ENCODE measurements at regions not wholly inside any gene's neighbourhood (a gene's known extent, or its start where the extent isn't known, plus 50 kb on each side); places are given as distances from the start of the nearest gene placed in this dataset.

DNA sequence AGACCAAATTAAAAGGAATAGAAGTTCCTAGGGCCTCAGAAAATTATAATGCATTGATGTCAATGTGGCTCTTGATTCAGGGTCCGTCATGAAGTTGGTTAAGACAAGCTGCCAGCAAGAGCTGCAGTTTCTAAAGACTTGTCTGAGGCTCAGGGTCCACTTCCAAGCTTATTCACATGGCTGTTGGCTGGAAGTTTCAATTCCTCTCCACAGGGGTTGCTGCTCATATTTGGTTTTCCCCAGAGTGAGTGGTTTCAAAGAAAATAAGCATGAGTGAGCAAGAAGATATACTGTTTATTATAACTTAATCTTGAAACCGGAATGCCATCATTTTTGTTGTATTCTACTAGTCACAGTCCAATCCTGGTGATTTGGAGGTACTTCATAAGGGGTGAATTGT, 1247.4 kb downstream of the LRFN5 start:
- no peak for DNase-seq (ENCODE audit: low spot score)
- no peak overlapping the region for H3K27ac Mint-ChIP-seq
- ATAC-seq, result no peak
- H3K36me3 Mint-ChIP-seq, result peaks cover 4% of the 10 kb centered on the region
- H3K4me1 Mint-ChIP-seq (ENCODE audit: low read depth in 2 of 2), result no peaks in the 10 kb centered on the region
- peaks cover 8% of the 10 kb centered on the region for H3K9me3 Mint-ChIP-seq
- no peak overlapping the region for H3K4me3 Mint-ChIP-seq
- H3K27me3 Mint-ChIP-seq, result no peaks in the 10 kb centered on the region

DNA sequence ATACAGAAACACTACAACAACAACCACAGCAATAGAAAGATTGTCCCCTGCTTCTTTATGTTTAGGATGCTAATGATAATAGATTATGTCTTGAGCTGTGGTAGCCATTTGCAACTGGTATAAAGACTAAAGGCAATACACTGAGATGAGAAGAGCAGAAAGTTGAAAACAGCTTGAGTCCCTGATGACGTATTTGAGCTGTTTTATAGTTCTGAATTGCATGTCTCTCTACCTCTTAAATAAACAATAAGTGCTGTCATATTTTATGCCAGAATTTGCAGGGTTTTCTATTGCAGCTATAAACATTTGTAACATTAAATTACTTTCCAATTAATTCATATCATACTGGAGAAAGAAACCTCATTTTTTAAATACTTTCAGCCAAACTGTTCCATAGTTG, 1242.0 kb downstream of the LRFN5 start:
- peaks cover 13% of the 10 kb centered on the region for H3K9me3 Mint-ChIP-seq
- peaks cover 4% of the 10 kb centered on the region for H3K36me3 Mint-ChIP-seq
- H3K4me1 Mint-ChIP-seq (ENCODE audit: low read depth in 2 of 2), result no peaks in the 10 kb centered on the region
- H3K4me3 Mint-ChIP-seq, result no peak overlapping the region
- DNase-seq (ENCODE audit: low spot score), result no peak
- H3K27me3 Mint-ChIP-seq, result no peaks in the 10 kb centered on the region
- no peak overlapping the region for H3K27ac Mint-ChIP-seq
- no peak for ATAC-seq

GRCh38 chr14:42814817-42815216, 1208.1 kb downstream of the LRFN5 start:
- Mint-ChIP-seq H3K4me3 (no peak overlapping the region), H3K9me3 (peaks cover 11% of the 10 kb centered on the region), H3K36me3 (peaks cover 5% of the 10 kb centered on the region), H3K4me1 (ENCODE audit: low read depth in 2 of 2) (no peaks in the 10 kb centered on the region), H3K27ac (no peak overlapping the region), H3K27me3 (no peaks in the 10 kb centered on the region)
- ATAC-seq (no peak), DNase-seq (ENCODE audit: low spot score) (no peak)

- no peak overlapping the region for H3K27ac Mint-ChIP-seq
- no peak for ATAC-seq
- no peaks in the 10 kb centered on the region for H3K4me1 Mint-ChIP-seq (ENCODE audit: low read depth in 2 of 2)
- peaks cover 4% of the 10 kb centered on the region for H3K9me3 Mint-ChIP-seq
- no peak for DNase-seq (ENCODE audit: low spot score)
- H3K27me3 Mint-ChIP-seq, result no peaks in the 10 kb centered on the region
- H3K36me3 Mint-ChIP-seq, result no peaks in the 10 kb centered on the region
- H3K4me3 Mint-ChIP-seq, result no peak overlapping the region
Observed at GRCh38 chr14:42806909-42807315, 1200.2 kb downstream of the LRFN5 start.

DNA sequence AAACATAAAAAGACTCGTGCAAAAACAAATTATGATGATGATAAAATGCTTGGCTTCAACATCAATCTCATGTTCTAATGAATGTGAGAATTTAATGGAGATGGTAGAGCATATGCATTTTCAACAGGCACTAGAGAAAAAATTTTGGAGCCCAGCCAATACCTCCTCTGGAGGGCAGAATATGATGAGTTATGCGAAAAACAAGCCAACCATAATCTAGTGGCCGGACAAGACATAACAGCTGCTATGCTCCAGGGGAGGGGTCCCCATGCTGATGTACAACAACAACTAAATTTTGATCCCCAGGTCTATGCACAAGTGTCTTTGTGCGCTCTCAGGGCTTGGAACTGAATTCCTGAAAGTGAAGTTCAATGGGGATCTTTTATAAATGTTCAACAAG, 1197.5 kb downstream of the LRFN5 start:
- Mint-ChIP-seq H3K4me3 (no peak overlapping the region), H3K4me1 (ENCODE audit: low read depth in 2 of 2) (no peaks in the 10 kb centered on the region), H3K9me3 (peaks cover 15% of the 10 kb centered on the region), H3K36me3 (peaks cover under 1% of the 10 kb centered on the region), H3K27me3 (no peaks in the 10 kb centered on the region), H3K27ac (no peak overlapping the region)
- DNase-seq (ENCODE audit: low spot score) (no peak), ATAC-seq (no peak)

DNA sequence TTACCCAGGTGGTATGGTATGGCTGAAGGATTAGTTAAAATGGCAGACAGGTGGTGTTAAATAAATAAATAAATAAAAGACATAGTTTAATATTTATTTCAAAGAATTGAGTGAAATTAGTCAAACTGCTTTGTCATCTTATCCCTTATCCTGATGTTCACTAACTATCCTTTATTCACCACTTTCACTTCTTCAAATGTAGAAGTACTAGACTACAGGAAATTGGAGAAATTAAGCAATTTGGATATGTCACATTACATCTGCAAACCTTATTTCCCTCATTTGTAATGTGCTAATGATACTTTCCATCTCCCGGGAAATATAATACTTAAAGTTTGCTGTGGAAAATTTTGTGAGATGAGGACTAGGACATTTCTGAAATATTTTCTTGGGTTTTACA, 1195.7 kb downstream of the LRFN5 start:
- Mint-ChIP-seq H3K27ac (no peak overlapping the region), H3K9me3 (peaks cover 25% of the 10 kb centered on the region), H3K27me3 (no peaks in the 10 kb centered on the region), H3K4me1 (ENCODE audit: low read depth in 2 of 2) (no peaks in the 10 kb centered on the region), H3K36me3 (peaks cover 13% of the 10 kb centered on the region), H3K4me3 (no peak overlapping the region)
- no peak for ATAC-seq
- DNase-seq (ENCODE audit: low spot score), result no peak

DNA sequence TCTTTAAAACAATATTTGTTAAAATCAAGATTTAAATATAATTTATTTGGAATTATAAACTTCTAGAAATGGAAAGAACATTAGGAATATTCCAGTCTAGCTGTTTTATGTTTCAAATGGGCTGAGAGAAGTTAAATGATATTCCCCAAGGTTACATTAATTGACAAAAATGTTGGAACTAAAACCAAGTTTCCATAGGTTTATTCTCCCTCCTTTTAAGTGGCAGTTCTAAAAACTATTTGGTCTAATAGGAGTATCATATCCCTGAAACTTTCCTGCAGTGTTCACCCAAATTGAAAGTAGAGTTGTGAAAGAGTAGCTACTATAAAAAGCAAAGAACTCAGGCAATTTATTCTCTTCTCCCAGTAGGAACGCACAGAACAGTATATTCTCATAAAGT, 1185.5 kb downstream of the LRFN5 start:
- ATAC-seq, result no peak
- Mint-ChIP-seq H3K4me3 (no peak overlapping the region), H3K9me3 (peaks cover 16% of the 10 kb centered on the region), H3K4me1 (ENCODE audit: low read depth in 2 of 2) (no peaks in the 10 kb centered on the region), H3K27me3 (no peaks in the 10 kb centered on the region), H3K36me3 (peaks cover 4% of the 10 kb centered on the region), H3K27ac (no peak overlapping the region)
- DNase-seq (ENCODE audit: low spot score), result no peak

DNA sequence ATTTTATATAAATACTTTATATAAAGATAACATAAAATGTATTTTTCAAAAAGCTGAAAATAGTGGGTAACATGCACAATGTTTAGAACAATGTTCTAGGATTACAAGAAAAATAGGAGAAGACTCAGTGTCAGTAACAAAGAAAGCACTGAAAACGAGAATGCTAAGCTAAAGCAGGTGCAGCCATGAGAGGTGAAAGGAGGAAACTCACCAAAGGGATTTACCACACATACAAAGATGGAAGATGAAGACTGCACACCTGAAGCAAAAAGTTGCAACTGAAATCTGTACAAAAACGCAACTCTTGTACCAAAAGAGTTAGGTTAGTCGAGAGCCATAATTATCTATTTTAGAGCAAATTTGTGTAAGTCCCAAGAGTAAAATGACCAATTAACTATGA, 1176.1 kb downstream of the LRFN5 start:
- H3K4me3 Mint-ChIP-seq, result no peak overlapping the region
- H3K4me1 Mint-ChIP-seq (ENCODE audit: low read depth in 2 of 2), result no peaks in the 10 kb centered on the region
- peaks cover 21% of the 10 kb centered on the region for H3K9me3 Mint-ChIP-seq
- no peak overlapping the region for H3K27ac Mint-ChIP-seq
- ATAC-seq, result no peak
- H3K27me3 Mint-ChIP-seq, result no peaks in the 10 kb centered on the region
- no peaks in the 10 kb centered on the region for H3K36me3 Mint-ChIP-seq
- no peak for DNase-seq (ENCODE audit: low spot score)

- H3K27me3 Mint-ChIP-seq, result no peaks in the 10 kb centered on the region
Observed at GRCh38 chr14:42778984-42779383, 1172.3 kb downstream of the LRFN5 start.

DNA sequence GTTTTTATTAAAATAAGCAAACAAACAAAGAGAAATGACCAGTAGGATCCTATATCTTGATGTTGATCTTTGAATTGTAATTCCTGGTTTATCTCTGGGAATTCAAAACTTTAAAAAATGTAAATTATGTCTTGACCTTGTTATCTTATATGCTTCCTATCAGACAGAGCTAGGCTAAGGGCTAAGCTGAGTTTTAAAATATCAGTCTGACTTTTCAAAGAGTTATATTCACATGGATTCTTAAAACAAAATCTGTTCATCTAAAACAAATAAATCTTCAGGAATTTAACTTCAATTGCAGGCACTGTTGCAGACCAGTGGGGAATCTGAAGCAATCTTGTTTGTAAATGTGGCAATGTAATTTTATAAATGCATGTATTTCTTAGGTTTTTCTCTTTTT, 1144.1 kb downstream of the LRFN5 start:
- no peaks in the 10 kb centered on the region for H3K36me3 Mint-ChIP-seq
- H3K27me3 Mint-ChIP-seq, result no peaks in the 10 kb centered on the region
- DNase-seq (ENCODE audit: low spot score) (no peak), ATAC-seq (no peak)
- H3K4me1 Mint-ChIP-seq (ENCODE audit: low read depth in 2 of 2), result no peaks in the 10 kb centered on the region
- H3K27ac Mint-ChIP-seq, result no peak overlapping the region
- no peak overlapping the region for H3K4me3 Mint-ChIP-seq
- peaks cover 13% of the 10 kb centered on the region for H3K9me3 Mint-ChIP-seq

More at GRCh38 chr14:42778984-42779383, 1172.3 kb downstream of the LRFN5 start:
- DNase-seq (ENCODE audit: low spot score) (no peak), ATAC-seq (no peak)
- Mint-ChIP-seq H3K4me3 (no peak overlapping the region), H3K9me3 (peaks cover 21% of the 10 kb centered on the region), H3K4me1 (ENCODE audit: low read depth in 2 of 2) (no peaks in the 10 kb centered on the region), H3K36me3 (no peaks in the 10 kb centered on the region), H3K27ac (no peak overlapping the region)

DNA sequence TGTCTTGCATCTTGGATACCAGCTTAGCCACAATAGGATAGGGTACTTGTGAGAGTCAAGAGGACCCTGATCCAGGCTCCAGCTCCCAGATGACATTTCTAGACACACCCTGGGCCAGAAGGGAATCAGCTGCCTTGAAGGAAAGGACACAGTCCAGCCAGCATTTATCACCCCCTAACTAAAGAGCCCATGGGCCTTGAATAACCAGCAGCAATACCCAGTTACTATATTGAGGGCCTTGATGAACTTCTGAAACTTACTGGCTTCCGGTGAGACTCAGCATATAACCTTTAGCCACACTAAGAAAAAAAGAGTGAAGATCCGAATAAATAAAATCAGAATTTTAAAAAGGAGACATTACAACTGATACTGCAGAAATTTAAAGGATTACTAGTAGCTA, 1135.4 kb downstream of the LRFN5 start:
- Mint-ChIP-seq H3K4me1 (ENCODE audit: low read depth in 2 of 2) (no peaks in the 10 kb centered on the region), H3K9me3 (peaks cover 23% of the 10 kb centered on the region), H3K4me3 (no peak overlapping the region), H3K36me3 (peaks cover 12% of the 10 kb centered on the region), H3K27ac (no peak overlapping the region), H3K27me3 (no peaks in the 10 kb centered on the region)
- ATAC-seq (no peak), DNase-seq (ENCODE audit: low spot score) (no peak)

DNA sequence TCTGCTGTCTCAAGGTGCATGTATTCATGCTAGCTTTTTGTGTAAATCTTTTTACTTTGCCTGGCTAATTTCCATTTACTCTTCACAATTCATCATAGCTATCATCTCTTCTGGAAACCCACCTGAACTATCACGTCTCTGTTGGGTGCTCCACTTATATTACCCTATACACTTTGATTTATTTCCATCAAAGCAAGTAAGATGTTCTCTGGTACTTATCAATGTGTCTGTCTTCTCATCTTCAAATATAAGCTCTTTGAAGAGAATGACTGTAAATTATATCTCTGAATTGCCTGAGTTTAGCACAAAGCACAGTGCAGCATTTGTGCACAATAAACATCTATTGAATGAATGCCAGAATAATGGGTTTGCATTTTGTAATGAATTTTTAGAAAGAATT, 1129.7 kb downstream of the LRFN5 start:
- Mint-ChIP-seq H3K4me1 (ENCODE audit: low read depth in 2 of 2) (no peaks in the 10 kb centered on the region), H3K36me3 (peaks cover 10% of the 10 kb centered on the region), H3K27me3 (no peaks in the 10 kb centered on the region), H3K4me3 (no peak overlapping the region), H3K9me3 (peaks cover 16% of the 10 kb centered on the region), H3K27ac (no peak overlapping the region)
- ATAC-seq (no peak), DNase-seq (ENCODE audit: low spot score) (no peak)

DNA sequence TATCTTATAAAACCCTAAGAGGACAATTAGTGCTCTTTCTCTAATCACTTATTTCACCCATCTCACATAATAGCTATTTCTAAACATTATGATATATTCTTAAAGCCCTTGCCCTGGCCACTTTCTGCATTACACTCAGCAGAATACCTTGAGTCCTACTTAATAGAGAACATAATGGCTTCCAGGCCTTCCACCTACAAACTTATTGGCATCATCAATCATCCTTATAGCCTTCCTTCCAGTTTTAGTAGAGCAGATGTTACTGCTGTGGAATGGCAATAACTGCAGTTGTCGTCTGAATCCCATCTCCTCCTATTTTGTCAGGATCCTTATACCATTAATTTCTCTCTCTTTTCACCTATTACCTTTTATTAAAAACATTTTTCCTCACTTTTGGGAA, 1127.4 kb downstream of the LRFN5 start:
- ATAC-seq, result no peak
- Mint-ChIP-seq H3K4me3 (no peak overlapping the region), H3K27me3 (no peaks in the 10 kb centered on the region), H3K27ac (no peak overlapping the region), H3K9me3 (peaks cover 16% of the 10 kb centered on the region), H3K36me3 (no peaks in the 10 kb centered on the region), H3K4me1 (ENCODE audit: low read depth in 2 of 2) (no peaks in the 10 kb centered on the region)
- DNase-seq (ENCODE audit: low spot score), result no peak

DNA sequence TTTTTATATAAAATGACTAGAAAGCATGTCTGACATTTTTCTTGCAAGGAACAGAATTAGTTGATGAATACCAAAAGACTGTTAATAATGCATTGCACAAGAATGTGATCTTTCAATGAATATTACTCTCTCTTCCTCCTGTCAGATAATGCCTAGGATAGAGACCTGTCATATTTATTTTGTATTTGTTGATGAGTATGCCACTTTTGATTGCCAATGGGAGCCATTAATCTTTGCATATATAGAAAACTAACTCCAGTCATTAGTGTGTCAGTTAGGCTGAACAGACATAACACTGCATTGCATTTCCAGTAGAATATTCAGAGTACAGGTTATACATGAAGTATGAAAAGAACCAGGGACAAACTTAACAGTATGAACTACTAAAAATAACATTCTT, 1125.3 kb downstream of the LRFN5 start:
- no peaks in the 10 kb centered on the region for H3K27me3 Mint-ChIP-seq
- ATAC-seq (no peak), DNase-seq (ENCODE audit: low spot score) (no peak)
- no peak overlapping the region for H3K27ac Mint-ChIP-seq
- no peaks in the 10 kb centered on the region for H3K36me3 Mint-ChIP-seq
- no peaks in the 10 kb centered on the region for H3K4me1 Mint-ChIP-seq (ENCODE audit: low read depth in 2 of 2)
- peaks cover 16% of the 10 kb centered on the region for H3K9me3 Mint-ChIP-seq
- no peak overlapping the region for H3K4me3 Mint-ChIP-seq

- Mint-ChIP-seq H3K27me3 (no peaks in the 10 kb centered on the region), H3K36me3 (no peaks in the 10 kb centered on the region), H3K4me1 (ENCODE audit: low read depth in 2 of 2) (no peaks in the 10 kb centered on the region), H3K4me3 (no peak overlapping the region), H3K27ac (no peak overlapping the region), H3K9me3 (peaks cover 17% of the 10 kb centered on the region)
- ATAC-seq (no peak), DNase-seq (ENCODE audit: low spot score) (no peak)
Observed at GRCh38 chr14:42731480-42731879, 1124.8 kb downstream of the LRFN5 start.

Measured in natural killer cell treated with Interleukin-12 subunit alpha and Interleukin-12 subunit beta and Interleukin-15 and Interleukin-18, amount 100 ng/mL, for 72 hours (primary cell).